ENCODE measurements at regions not wholly inside any gene's neighbourhood (a gene's known extent, or its start where the extent isn't known, plus 50 kb on each side); places are given as distances from the start of the nearest gene placed in this dataset.
"Not testable (repeated sequence)": the region's sequence is repeated elsewhere in the genome, so short reads cannot be mapped to it uniquely, and the experiment has no call there.

GRCh38 chr11:15825976-15826650 is 530.2 kb downstream of the SOX6 start:
- DNase-seq = no peak

GRCh38 chr11:15826826-15827225 is 529.5 kb downstream of the SOX6 start:
- no peak for DNase-seq

GRCh38 chr11:15828215-15828853 is 528.0 kb downstream of the SOX6 start:
- no peak for DNase-seq

DNA sequence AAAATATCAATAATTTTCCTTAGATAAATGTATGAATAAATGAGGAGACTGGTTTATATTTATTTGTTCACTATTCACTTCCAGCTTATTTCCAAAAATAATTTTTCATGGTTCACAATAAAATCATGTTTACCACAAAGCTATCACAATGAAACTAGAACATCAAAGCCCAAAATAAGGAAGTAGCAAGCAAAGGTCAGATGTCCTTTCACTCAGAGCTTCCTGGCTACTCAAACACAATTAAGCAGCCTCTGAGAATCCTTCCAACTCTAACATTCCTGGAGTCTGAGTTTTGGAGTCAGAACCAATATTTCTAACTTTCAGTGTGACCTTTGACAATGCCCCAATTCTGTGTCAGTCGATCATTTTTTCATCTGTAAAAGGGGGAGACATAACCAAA is 527.0 kb downstream of the SOX6 start:
- DNase-seq = no peak

DNA sequence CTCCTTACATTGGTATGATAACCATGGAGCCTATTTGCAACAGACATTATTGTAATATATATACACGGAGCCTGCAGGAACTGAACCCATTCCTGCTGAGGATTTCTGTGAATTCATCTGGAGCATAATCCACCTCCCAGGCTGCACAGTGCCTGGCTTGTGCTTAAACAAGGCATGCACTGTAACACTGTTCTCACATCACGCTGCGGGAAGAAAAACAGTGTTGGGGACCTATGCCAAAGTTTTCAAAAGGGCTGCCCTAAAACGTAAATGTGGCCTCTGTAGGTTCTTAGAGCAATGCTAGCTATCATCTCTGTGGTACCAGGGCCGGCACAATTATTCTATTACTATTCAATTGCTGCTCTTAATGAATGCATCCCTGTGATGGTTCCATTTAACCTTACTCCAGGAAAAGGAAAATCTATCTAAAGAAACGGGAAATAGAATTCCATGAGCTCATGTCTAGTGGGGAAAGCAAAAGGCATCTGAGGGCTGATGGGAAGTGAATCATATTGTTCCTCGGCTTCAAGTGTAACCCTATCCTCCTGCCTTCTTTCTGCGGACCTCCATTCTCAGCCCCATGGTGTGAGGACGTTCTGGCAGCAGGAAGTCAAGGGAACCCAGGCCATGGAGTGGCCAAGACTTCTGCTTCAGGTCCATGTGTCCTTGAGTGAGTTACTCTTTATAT is 525.5 kb downstream of the SOX6 start:
- DNase-seq = no peak

DNA sequence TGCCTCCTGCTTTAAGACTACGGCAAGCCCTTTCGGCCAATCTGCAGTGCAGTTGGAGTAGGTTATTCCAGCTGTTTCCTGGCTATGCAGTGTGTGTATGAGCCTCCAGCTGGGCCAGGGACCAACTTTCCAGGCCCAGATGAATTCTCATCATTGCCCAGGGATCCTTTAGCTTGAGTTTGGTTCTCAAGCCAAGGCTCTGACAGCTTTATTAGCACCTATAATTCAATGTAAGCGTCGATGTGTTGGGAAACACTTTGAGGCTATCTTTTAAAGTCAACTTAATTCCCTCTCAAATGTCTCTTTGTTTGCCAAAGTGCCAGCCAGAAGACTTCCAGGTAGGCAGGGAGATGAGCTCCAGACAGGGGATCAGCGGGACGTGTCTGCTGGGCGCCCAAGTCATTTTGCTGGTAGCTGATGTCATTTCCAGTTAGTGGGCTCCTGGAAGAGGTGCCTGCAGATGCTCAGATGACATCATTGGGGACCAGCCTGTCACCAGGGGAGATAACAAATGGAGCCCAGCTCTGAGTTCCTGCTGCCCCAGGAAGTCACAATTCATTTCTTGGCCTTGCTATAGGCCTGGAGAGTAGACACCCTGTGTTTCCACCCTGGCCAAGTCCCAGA is 520.4 kb downstream of the SOX6 start:
- no peak for DNase-seq

GRCh38 chr11:15836795-15837194 is 519.6 kb downstream of the SOX6 start:
- no peak for DNase-seq

DNA sequence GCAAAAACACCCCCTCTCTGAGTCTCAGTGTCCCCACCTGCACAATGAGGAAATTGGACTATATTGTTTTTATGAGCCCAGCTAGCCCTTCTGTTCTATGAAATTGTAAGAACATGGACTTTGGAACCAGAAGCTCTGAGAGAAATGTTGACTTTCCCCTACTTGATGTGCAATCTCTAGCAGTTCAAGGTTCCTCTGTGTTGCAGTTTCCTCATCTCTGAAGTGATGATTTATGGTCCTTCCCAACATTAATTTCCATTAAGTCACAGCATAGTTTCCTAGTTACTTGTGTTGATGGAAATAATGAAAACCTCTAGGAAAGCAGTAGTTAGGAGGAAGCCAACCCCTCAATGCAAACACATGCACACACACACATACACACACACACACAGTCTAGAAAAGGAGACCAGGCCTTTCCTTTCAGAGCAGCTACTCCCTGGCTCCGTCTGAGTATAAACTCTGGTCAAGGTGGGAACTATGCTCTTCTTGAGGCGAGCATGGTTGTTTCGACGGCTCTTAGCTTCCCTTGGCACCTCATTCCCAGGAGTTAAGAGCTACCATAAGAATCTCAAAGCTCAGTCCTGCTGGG is 518.4 kb downstream of the SOX6 start:
- DNase-seq = no peak

- no peak for DNase-seq
Measured at GRCh38 chr11:15839061-15839460, 517.3 kb downstream of the SOX6 start.

- DNase-seq = no peak
Measured at GRCh38 chr11:15840966-15841365, 515.4 kb downstream of the SOX6 start.

GRCh38 chr11:15841931-15842740 is 514.2 kb downstream of the SOX6 start:
- no peak for DNase-seq

GRCh38 chr11:15843309-15843872 is 513.0 kb downstream of the SOX6 start:
- no peak for DNase-seq

DNA sequence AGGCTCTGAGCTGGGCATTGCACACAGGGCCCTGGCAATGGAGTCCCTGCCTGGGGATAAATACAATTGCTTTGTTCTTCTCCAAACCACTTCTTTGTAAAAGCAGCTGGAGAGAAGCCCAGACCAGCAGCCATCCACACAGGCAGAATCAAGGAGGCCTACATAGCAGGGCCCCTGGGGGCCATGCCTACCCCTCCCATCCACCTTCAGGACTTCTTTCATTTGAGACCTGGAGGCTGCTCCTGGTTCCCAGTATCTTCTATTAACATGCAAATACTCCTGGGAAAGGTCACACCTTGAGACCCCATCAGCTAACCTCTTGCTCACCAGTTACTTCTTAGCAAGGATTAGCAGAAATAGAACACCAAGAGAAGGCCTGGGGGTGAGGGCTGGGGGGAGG is 511.1 kb downstream of the SOX6 start:
- DNase-seq = no peak

DNA sequence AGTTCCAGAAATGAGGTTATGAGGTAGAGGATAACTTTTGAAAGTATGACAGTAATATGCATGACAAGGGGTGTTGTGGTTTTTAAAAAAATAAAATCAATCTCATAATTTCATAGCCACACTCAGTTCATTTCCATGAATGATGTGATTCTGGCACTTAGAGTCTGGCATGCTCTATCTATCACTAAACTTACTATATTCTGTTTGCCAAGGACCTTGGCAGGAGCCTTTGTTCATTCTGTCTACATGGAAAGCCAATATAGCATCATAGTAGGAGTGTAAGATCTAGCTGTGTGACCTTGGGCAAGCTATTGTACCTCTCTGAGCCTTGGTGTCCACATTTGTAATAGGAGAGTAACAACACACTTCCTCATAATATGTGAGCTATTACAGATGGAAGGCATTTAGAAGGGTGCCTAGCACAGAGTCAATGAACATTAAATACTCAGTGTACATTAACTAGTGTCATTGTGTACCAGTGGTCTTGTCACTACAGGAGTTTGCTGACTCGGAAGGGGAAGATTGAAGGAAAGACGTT is 507.6 kb downstream of the SOX6 start:
- DNase-seq = no peak

DNA sequence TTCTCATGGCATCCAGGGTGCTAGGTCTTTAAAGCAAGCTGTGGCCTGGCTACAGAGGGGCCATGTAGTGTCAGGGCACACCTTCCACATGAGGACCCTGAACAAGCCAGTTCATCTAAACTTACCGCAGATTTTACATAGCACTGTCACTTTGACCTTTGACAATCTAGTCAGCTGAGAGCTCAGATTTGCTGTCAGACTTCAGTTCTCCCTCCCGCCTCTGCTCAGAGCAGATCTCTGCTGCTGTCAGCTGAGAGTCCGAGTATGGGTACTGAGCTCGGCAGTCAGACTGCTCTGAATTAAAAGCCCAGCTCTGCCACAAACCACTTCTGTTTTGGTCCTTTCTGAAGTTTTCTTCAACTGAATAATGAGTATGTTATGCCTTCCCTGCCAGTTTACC is 507.1 kb downstream of the SOX6 start:
- DNase-seq = no peak

DNA sequence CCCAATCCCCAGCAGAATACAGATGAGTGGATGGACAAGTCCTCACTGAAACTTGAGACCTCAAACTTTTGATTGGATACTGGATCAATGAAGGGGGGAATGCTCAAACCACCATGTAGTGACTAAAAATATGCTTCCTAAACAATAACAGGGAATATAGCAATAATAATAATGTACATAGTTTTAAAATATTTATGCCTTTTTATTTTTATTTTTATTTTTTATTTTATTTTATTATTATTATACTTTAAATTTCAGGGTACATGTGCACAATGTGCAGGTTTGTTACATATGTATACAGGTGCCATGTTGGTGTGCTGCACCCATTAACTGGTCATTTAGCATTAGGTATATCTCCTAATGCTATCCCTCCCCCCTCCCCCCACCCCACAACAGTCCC is 506.0 kb downstream of the SOX6 start:
- not testable (repeated sequence) for DNase-seq

GRCh38 chr11:15851051-15851498 is 505.3 kb downstream of the SOX6 start:
- no peak for DNase-seq

- no peak for DNase-seq
Measured at GRCh38 chr11:15852179-15852578, 504.2 kb downstream of the SOX6 start.

DNA sequence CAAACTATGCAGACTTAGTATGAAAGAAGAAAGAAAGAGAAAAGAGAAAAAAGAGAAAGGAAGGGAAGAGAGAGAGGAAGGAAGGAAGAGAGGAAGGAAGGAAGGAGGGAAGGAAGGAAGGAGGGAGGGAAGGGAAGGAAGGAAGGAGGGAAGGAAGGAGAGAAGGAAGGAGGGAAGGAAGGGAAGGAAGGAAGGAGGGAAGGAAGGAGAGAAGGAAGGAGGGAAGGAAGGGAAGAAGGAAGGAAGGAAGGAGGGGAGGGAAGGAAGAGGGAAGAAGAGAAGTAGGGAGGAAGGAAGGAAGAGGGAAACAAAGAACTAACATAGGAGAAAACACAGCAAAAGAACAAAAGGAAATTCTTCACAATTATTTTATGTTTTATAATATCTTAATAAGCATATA is 502.1 kb downstream of the SOX6 start:
- no peak for DNase-seq

DNA sequence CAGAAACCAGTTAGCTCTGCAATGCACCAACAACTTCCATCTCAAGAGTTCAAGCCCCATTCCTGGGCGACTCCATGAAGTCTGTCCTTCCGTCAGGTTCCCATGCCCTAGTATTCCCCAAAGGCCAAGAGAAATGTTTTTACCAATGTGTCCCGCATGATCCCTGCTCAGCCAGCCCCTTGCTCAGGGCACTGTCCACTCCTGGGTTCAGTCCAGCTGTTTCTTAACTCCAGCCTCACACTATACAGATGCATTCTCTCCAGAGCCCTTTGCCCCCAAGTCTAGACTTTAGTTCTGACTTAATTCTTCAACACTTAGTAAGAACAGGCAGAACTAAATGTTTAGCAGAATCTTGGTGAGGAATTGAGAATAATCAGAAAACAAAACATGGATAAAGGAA is 497.5 kb downstream of the SOX6 start:
- no peak for DNase-seq

DNA sequence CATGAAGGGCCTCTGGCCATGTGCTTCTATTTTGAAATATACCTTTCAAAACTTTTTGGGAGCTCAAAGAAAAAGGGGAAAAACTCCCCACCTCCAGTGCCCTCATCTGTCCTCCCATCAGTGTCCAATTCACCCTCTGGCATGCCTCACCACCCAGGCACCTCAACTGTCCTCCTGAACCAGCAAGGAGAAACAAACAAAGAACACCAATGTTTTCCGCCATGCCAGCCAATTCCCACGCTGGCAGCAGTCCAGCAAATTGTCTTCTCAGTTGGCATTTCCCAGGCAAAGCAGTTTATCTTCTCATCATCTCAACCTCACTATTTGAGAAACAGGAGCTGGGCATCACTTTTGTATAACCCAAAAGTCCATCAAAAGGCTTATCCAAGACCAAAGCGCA is 496.9 kb downstream of the SOX6 start:
- no peak for DNase-seq

DNA sequence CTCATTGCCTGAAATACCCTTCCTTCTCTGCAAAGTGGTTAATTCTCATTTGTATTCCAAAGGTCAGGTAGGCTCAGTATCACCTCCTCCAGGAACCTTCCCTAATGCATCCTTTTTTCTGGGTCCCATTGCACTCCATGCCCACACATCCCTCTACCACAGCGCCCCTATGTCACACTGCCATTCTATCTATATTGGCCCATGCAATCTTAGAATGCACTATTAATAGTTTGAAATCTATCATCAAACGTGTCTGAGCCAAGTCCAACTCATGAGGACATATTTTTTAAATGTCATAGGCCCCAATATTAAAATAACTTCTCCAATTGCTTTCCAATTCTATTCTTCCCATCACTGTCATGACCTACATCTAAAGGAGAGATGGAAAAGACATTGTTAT is 495.1 kb downstream of the SOX6 start:
- no peak for DNase-seq

Measured in activated effector memory CD4-positive, alpha-beta T cell treated with anti-CD3 and anti-CD28 coated beads, Interleukin-2, amount 50 U/mL, for 16 hours (primary cell).